IMR-90 (cell line): ENCODE measurements at regions not wholly inside any gene's neighbourhood (a gene's known extent, or its start where the extent isn't known, plus 50 kb on each side); places are given as distances from the start of the nearest gene placed in this dataset.
A peak's percentile ranks its signal among the peaks of the same experiment; 100 is the strongest.

ENCODE experiments used
- ATAC-seq: fragments of 200-7000 bp; cut with Tn5 transposase; 2 replicates; pipeline ENCODE4 v1.9.1; 2020; ENCODE audit warnings: low read depth, mild to moderate bottlenecking, moderate library complexity
- BruUV-seq: library from RNA; stranded (reverse); fragments of 400-500 nt; replicated peaks from 2 replicates; lab custom pipeline; 2021; lab: Mats Ljungman, UMichigan
- CTCF ChIA-PET: fragments of 300-600 bp; formaldehyde crosslinking; extraction: SDS; loops from one replicate; lab custom pipeline; 2021; ENCODE audit warnings: antibody characterized with exemption; lab: Yijun Ruan, JAX
- POLR2A ChIA-PET: fragments of 300-600 bp; sonication (Branson Sonifier 250); formaldehyde crosslinking; loops from one replicate; lab custom pipeline; 2022; ENCODE audit warnings: antibody characterized with exemption; ENCODE audit not compliant: unreplicated experiment; lab: Charles Lee
- DNase-seq: peaks from one replicate; pipeline ENCODE4 v3.0.0; 2013
- H2AFZ ChIP-seq: replicated peaks from 2 replicates; pipeline ENCODE3; 2013; ENCODE audit warnings: low read length, mild to moderate bottlenecking; ENCODE audit not compliant: poor library complexity
- H2AK5ac ChIP-seq: 2 replicates; pipeline ENCODE4 v1.6.1; 2013; ENCODE audit warnings: low read depth, low read length, inconsistent platforms
- H2AK9ac ChIP-seq: replicated peaks from 2 replicates; pipeline ENCODE3; 2013; ENCODE audit warnings: mild to moderate bottlenecking, low read depth, low read length, moderate library complexity; ENCODE audit not compliant: poor library complexity
- H2BK120ac ChIP-seq: 2 replicates; pipeline ENCODE4 v1.6.1; 2013; ENCODE audit warnings: low read depth, low read length, inconsistent platforms
- H2BK15ac ChIP-seq: 3 replicates; pipeline ENCODE4 v1.6.1; 2013; ENCODE audit warnings: low read depth, low read length, inconsistent platforms
- H2BK20ac ChIP-seq: 2 replicates; pipeline ENCODE4 v1.6.1; 2013; ENCODE audit warnings: low read depth, mild to moderate bottlenecking, inconsistent platforms, low read length, moderate library complexity
- H2BK5ac ChIP-seq: 2 replicates; pipeline ENCODE4 v1.6.1; 2013; ENCODE audit warnings: mild to moderate bottlenecking, low read depth, low read length, inconsistent platforms; ENCODE audit not compliant: poor library complexity, severe bottlenecking
- H3K14ac ChIP-seq: replicated peaks from 2 replicates; pipeline ENCODE4 v1.6.1; 2013; ENCODE audit warnings: low read depth, low read length, inconsistent platforms
- H3K18ac ChIP-seq: 2 replicates; pipeline ENCODE4 v1.6.1; 2013; ENCODE audit warnings: low read depth, low read length, control low read depth
- H3K23ac ChIP-seq: 2 replicates; pipeline ENCODE4 v1.6.1; 2013; ENCODE audit warnings: low read depth, low read length, inconsistent platforms
- H3K27ac ChIP-seq: 2 replicates; pipeline ENCODE4 v1.5.1; 2013; ENCODE audit warnings: mild to moderate bottlenecking, control low read depth, low read length; ENCODE audit not compliant: insufficient read depth
- H3K27me3 ChIP-seq: 2 replicates; pipeline ENCODE4 v1.6.1; 2013; ENCODE audit warnings: low read length; ENCODE audit not compliant: control insufficient read depth, insufficient read depth
- H3K36me3 ChIP-seq: 2 replicates; pipeline ENCODE4 v1.6.1; 2013; ENCODE audit warnings: low read length, mixed read lengths; ENCODE audit not compliant: control insufficient read depth, insufficient read depth
- H3K4ac ChIP-seq: 2 replicates; pipeline ENCODE4 v1.6.1; 2013; ENCODE audit warnings: low read depth, low read length, inconsistent platforms
- H3K4me1 ChIP-seq: 2 replicates; pipeline ENCODE4 v1.6.1; 2013; ENCODE audit warnings: low read length, mixed read lengths; ENCODE audit not compliant: control insufficient read depth, insufficient read depth
- H3K4me2 ChIP-seq: 2 replicates; pipeline ENCODE4 v1.6.1; 2013; ENCODE audit warnings: low read depth, mild to moderate bottlenecking, control low read depth, low read length, moderate library complexity
- H3K4me3 ChIP-seq: 2 replicates; pipeline ENCODE4 v1.5.1; 2013; ENCODE audit warnings: low read depth, mild to moderate bottlenecking, control low read depth, low read length, moderate library complexity; ENCODE audit not compliant: insufficient read depth
- H3K56ac ChIP-seq: 2 replicates; pipeline ENCODE4 v1.6.1; 2013; ENCODE audit warnings: low read length, inconsistent platforms; ENCODE audit not compliant: insufficient read depth; ENCODE audit errors: extremely low read depth
- H3K79me1 ChIP-seq, 2 experiments: 2 replicates each; pipeline ENCODE4 v1.6.1; 2013; ENCODE audit warnings: low read length in 2 of 2, inconsistent platforms in 1 of 2, low read depth in 1 of 2
- H3K9ac ChIP-seq: 2 replicates; pipeline ENCODE4 v1.6.1; 2013; ENCODE audit warnings: low read depth, low read length, control low read depth
- H3K9me1 ChIP-seq: 2 replicates; pipeline ENCODE4 v1.6.1; 2013; ENCODE audit warnings: low read length, inconsistent platforms; ENCODE audit not compliant: insufficient read depth
- H3K9me3 ChIP-seq: 2 replicates; pipeline ENCODE4 v1.6.1; 2013; ENCODE audit warnings: low read length; ENCODE audit not compliant: control insufficient read depth, insufficient read depth
- H4K20me1 ChIP-seq: 2 replicates; pipeline ENCODE4 v1.6.1; 2013; ENCODE audit warnings: low read length, inconsistent platforms; ENCODE audit not compliant: insufficient read depth
- H4K5ac ChIP-seq: 2 replicates; pipeline ENCODE4 v1.6.1; 2013; ENCODE audit warnings: mild to moderate bottlenecking, low read depth, low read length, control low read depth
- H4K8ac ChIP-seq, 2 experiments: 2 replicates each; pipeline ENCODE4 v1.6.1; 2013; ENCODE audit warnings: low read depth in 2 of 2, low read length in 2 of 2, control low read depth in 1 of 2, inconsistent platforms in 1 of 2
- H4K91ac ChIP-seq: 2 replicates; pipeline ENCODE4 v1.6.1; 2013; ENCODE audit warnings: low read depth, low read length, inconsistent platforms; ENCODE audit not compliant: insufficient read depth
- BHLHE40 ChIP-seq: fragments of 150-350 bp; IDR thresholded peaks from 2 replicates; pipeline ENCODE4 v1.6.1; 2016; ENCODE audit warnings: mild to moderate bottlenecking, low read depth, low read length
- FOS ChIP-seq: fragments of 150-350 bp; IDR thresholded peaks from 2 replicates; pipeline ENCODE4 v1.6.1; 2016; ENCODE audit warnings: low read depth, low read length
- NFE2L2 ChIP-seq: fragments of 150-350 bp; IDR thresholded peaks from 2 replicates; pipeline ENCODE4 v1.6.1; 2016; ENCODE audit warnings: low read depth, mild to moderate bottlenecking, low read length
- POLR2A ChIP-seq: IDR thresholded peaks from 2 replicates; pipeline ENCODE4 v1.6.1; 2012; ENCODE audit warnings: mild to moderate bottlenecking, low read depth, low read length
- SMC3 ChIP-seq: fragments of 150-350 bp; IDR thresholded peaks from 2 replicates; pipeline ENCODE4 v1.6.1; 2016; ENCODE audit warnings: low read depth, mild to moderate bottlenecking, antibody characterized with exemption, low read length, moderate library complexity
- WGBS, 2 experiments: methylation state at CpG; one replicate each; pipeline versions ENCODE4 v1.1.5 to v1.1.7; 2013; ENCODE audit warnings: missing lambda C conversion rate in 2 of 2; ENCODE audit not compliant: insufficient read length in 1 of 2; ENCODE audit errors: extremely low coverage in 2 of 2; 5-methylcytosine and 5-hydroxymethylcytosine counted together
- dilution Hi-C: fragments of 300-500 bp; cut with HindIII; formaldehyde crosslinking; loops from one replicate; pipeline ENCODE4 v1.14.3; 2018; ENCODE audit warnings: low sequenced_read_pairs; ENCODE audit not compliant: unreplicated experiment
- in situ Hi-C: fragments of 300-500 bp; cut with MboI; formaldehyde crosslinking; loops from 3 replicates; pipeline ENCODE4 v1.14.3; 2019; ENCODE audit warnings: low sequenced_read_pairs, inconsistent platforms, mixed read lengths
- intact Hi-C: fragments of 100-400 bp; cut with micrococcal nuclease; formaldehyde crosslinking; loops from 2 replicates; pipeline ENCODE4 v1.10.0; 2022

- dilution Hi-C loops = no loop called here
- TF ChIP-seq NFE2L2 = peak; percentile 40; the same call in 1 of the 2 replicates
- TF ChIP-seq SMC3 = no peak
- peak; percentile 29; the same call in 1 of the 2 replicates for TF ChIP-seq BHLHE40
- TF ChIP-seq FOS = peak; percentile 71; the same call in 1 of the 2 replicates
- no peak for TF ChIP-seq POLR2A
- no peaks in the 10 kb centered on the region for H4K20me1 ChIP-seq
- H3K56ac ChIP-seq = peak overlapping the region; percentile 59; the same call in 1 of the 2 replicates
- intact Hi-C loops = no loop called here
- no peaks in the 10 kb centered on the region for H3K79me1 ChIP-seq
- ATAC-seq = peak; percentile 93
- peak overlapping the region; percentile 9; the same call in 1 of the 2 replicates for H2BK120ac ChIP-seq
- H2BK20ac ChIP-seq = no peak overlapping the region
- H3K4me1 ChIP-seq = 0 out of 2 replicates have a peak, but pooled peaks cover 2% of the 10 kb centered on the region
- no peak overlapping the region for H2AK5ac ChIP-seq
- H3K36me3 ChIP-seq = no peaks in the 10 kb centered on the region
- CTCF ChIA-PET = interaction anchor here (0.8 to 2.3 kb wide), 3 partner anchors 9 to 24 kb away, joined by 3 to 5 read pairs (median 4); no protein-coding TSS in a partner anchor
- H3K23ac ChIP-seq = no peak overlapping the region
- POLR2A ChIA-PET = no interaction called here
- no peak overlapping the region; the same call in 1 of the 2 replicates for H3K9ac ChIP-seq
- peak; percentile 83 for DNase-seq
- H4K5ac ChIP-seq = peak overlapping the region; percentile 55; the same call in 1 of the 2 replicates
- BruUV-seq = no TSS peak
- peak overlapping the region; percentile 10; the same call in 1 of the 2 replicates for H3K4ac ChIP-seq
- peak overlapping the region in 1 of 2 experiments; percentile 44; a peak in 1 of 4 replicates for H4K8ac ChIP-seq
- H3K27ac ChIP-seq = no peak overlapping the region
- in situ Hi-C loops = no loop called here
- H2BK5ac ChIP-seq = peak overlapping the region; percentile 79
- no peaks in the 10 kb centered on the region for H3K9me3 ChIP-seq
- H3K14ac ChIP-seq = no peak overlapping the region
- H3K9me1 ChIP-seq = no peaks in the 10 kb centered on the region
- no peak overlapping the region for H2AK9ac ChIP-seq
- no peaks in the 10 kb centered on the region for H3K27me3 ChIP-seq
- no CpG with 5 or more reads among the region's 5 CpGs for WGBS, 2 experiments
- H2AFZ ChIP-seq = no peak overlapping the region
- no peak overlapping the region for H2BK15ac ChIP-seq
- peak overlapping the region; percentile 75 for H3K4me2 ChIP-seq
- H3K18ac ChIP-seq = peak overlapping the region; percentile 88; the same call in 1 of the 2 replicates
- H4K91ac ChIP-seq = no peak overlapping the region; the same call in 1 of the 2 replicates
- no peak overlapping the region for H3K4me3 ChIP-seq
These were observed 89.3 kb upstream of the RAP1B start for GRCh38 chr12:68521321-68521839.
